K562 (cell line): ENCODE measurements at regions not wholly inside any gene's neighbourhood (a gene's known extent, or its start where the extent isn't known, plus 50 kb on each side); places are given as distances from the start of the nearest gene placed in this dataset.

Experiments
- ATAC-seq: fragments of 200-7000 bp; cut with Tn5 transposase; 3 replicates; pipeline ENCODE4 v1.9.1; 2020; ENCODE audit warnings: moderate library complexity
- BruUV-seq: library from RNA; stranded (reverse); fragments of 400-500 nt; replicated peaks from 2 replicates; lab custom pipeline; 2021; lab: Mats Ljungman, UMichigan
- CTCF ChIA-PET: fragments of 300-600 bp; formaldehyde crosslinking; extraction: SDS; loops from one replicate; lab custom pipeline; 2021; ENCODE audit warnings: low intra/inter-chr PET ratio; lab: Yijun Ruan, JAX
- POLR2A ChIA-PET: fragments of 300-600, 350-650 bp; sonication (Branson Sonifier 250); formaldehyde crosslinking; extraction: SDS; loops from one replicate; lab custom pipeline; 2021; ENCODE audit warnings: antibody characterized with exemption, inconsistent platforms; lab: Yijun Ruan, JAX
- DNase-seq, 4 experiments: peaks; one replicate each; pipeline versions ENCODE4 v3.0.0 to v3.0.0-alpha.2; 2011 to 2018; ENCODE audit warnings: low spot score in 3 of 4, mixed read lengths in 3 of 4; ENCODE audit errors: extremely low read depth in 1 of 4
- FAIRE-seq: peaks from 2 replicates; lab custom pipeline; 2011; peaks lifted over from hg19 to GRCh38; lab: Jason Lieb, UNC
- H2AFZ ChIP-seq: 2 replicates; pipeline ENCODE4 v1.6.0; 2011; ENCODE audit warnings: low read depth, low read length, control low read depth, inconsistent platforms
- H3K27ac ChIP-seq: fragments of 200-600 bp; 3 replicates; pipeline ENCODE4 v1.8.0; 2011; ENCODE audit warnings: low read depth, mild to moderate bottlenecking, control low read depth, inconsistent platforms, low read length, moderate library complexity, mixed read lengths; ENCODE audit errors: extremely low read depth
- H3K27me3 ChIP-seq, 2 experiments: fragments of 300-600 bp in 1 of 2; 2 replicates in 1 of 2; 3 replicates in 1 of 2; pipeline versions ENCODE4 v1.6.0 to v1.8.0; 2011; ENCODE audit warnings: inconsistent platforms in 2 of 2, low read length in 2 of 2, mild to moderate bottlenecking in 1 of 2, mixed read lengths in 1 of 2, moderate library complexity in 1 of 2; ENCODE audit not compliant: control insufficient read depth in 2 of 2, insufficient read depth in 2 of 2
- H3K36me3 ChIP-seq: fragments of 300-600 bp; 3 replicates; pipeline ENCODE4 v1.8.0; 2011; ENCODE audit warnings: mild to moderate bottlenecking, low read length, inconsistent platforms; ENCODE audit not compliant: control insufficient read depth, insufficient read depth
- H3K4me1 ChIP-seq, 2 experiments: fragments of 200-600 bp in 1 of 2; replicated peaks in 1 of 2; 2 replicates in 1 of 2; 3 replicates in 1 of 2; pipeline versions ENCODE4 v1.5.1 to v1.8.0; 2011; ENCODE audit warnings: inconsistent platforms in 2 of 2, low read length in 2 of 2, mild to moderate bottlenecking in 1 of 2, mixed read lengths in 1 of 2, moderate library complexity in 1 of 2; ENCODE audit not compliant: control insufficient read depth in 2 of 2, insufficient read depth in 2 of 2
- H3K4me2 ChIP-seq: 2 replicates; pipeline ENCODE4 v1.6.1; 2011; ENCODE audit warnings: low read length, control low read depth, inconsistent platforms, mixed read lengths; ENCODE audit not compliant: insufficient read depth
- H3K4me3 ChIP-seq: fragments of 200-600 bp; sonication (generic), shearing (Covaris generic); 2 replicates; pipeline ENCODE4 v1.5.1; 2016; ENCODE audit warnings: control low read depth, inconsistent platforms
- H3K79me2 ChIP-seq: fragments of 200-600 bp; 3 replicates; pipeline ENCODE4 v1.8.0; 2011; ENCODE audit warnings: low read length, inconsistent platforms; ENCODE audit not compliant: control insufficient read depth, insufficient read depth
- H3K9ac ChIP-seq, 2 experiments: 2 replicates each; pipeline versions ENCODE4 v1.6.0 to v1.6.1; 2011; ENCODE audit warnings: low read depth in 2 of 2, low read length in 2 of 2, control low read depth in 1 of 2, inconsistent platforms in 1 of 2, mild to moderate bottlenecking in 1 of 2, mixed read lengths in 1 of 2; ENCODE audit not compliant: insufficient read depth in 1 of 2
- H3K9me1 ChIP-seq: one replicate; pipeline ENCODE4 v1.6.0; 2011; ENCODE audit warnings: inconsistent platforms, mild to moderate bottlenecking, low read length, moderate library complexity; ENCODE audit not compliant: control insufficient read depth, insufficient read depth
- H3K9me3 ChIP-seq: replicated peaks from 2 replicates; pipeline ENCODE4 v1.5.1; 2011; ENCODE audit warnings: low read depth, low read length, inconsistent platforms; ENCODE audit not compliant: control insufficient read depth, insufficient read depth
- H4K20me1 ChIP-seq: replicated peaks from 2 replicates; pipeline ENCODE4 v1.6.1; 2011; ENCODE audit warnings: low read length, inconsistent platforms, mixed read lengths; ENCODE audit not compliant: control insufficient read depth, insufficient read depth
- AFF4 ChIP-seq: sonication (generic); formaldehyde crosslinking; IDR thresholded peaks from 2 replicates; pipeline ENCODE4 v1.8.0; 2023; ENCODE audit warnings: mild to moderate bottlenecking, missing genetic modification reagents
- ATF1 ChIP-seq, 2 experiments: fragments of 450-650 bp in 1 of 2; IDR thresholded peaks; 2 replicates each; pipeline ENCODE4 v1.6.1; 2016; ENCODE audit warnings: missing compliant biosample characterization in 1 of 2, missing genetic modification characterization in 1 of 2
- CEBPB ChIP-seq: fragments of 450-650 bp; IDR thresholded peaks from 2 replicates; pipeline ENCODE4 v1.6.1; 2016; ENCODE audit warnings: missing genetic modification characterization, missing compliant biosample characterization
- EGR1 ChIP-seq: fragments of 450-650 bp; conservative IDR thresholded peaks from 2 replicates; pipeline ENCODE4 v1.6.1; 2017; ENCODE audit warnings: mild to moderate bottlenecking
- FOSL1 ChIP-seq: fragments of 200-800 bp; sonication (Bioruptor generic); conservative IDR thresholded peaks from 2 replicates; pipeline ENCODE4 v1.6.1; 2016; ENCODE audit warnings: missing genetic modification characterization, missing compliant biosample characterization
- JUN ChIP-seq, 2 experiments: sonication (generic) in 1 of 2; formaldehyde crosslinking in 1 of 2; IDR thresholded peaks; 2 replicates each; pipeline versions ENCODE4 v1.6.1 to v1.8.0; 2012 to 2022; ENCODE audit warnings: borderline replicate concordance in 2 of 2, mild to moderate bottlenecking in 2 of 2, improper control_type of control experiment in 1 of 2, low read depth in 1 of 2, low read length in 1 of 2, missing genetic modification reagents in 1 of 2
- KAT7 ChIP-seq: sonication (generic); formaldehyde crosslinking; IDR thresholded peaks from 2 replicates; pipeline ENCODE4 v1.8.0; 2022; ENCODE audit warnings: missing genetic modification reagents, mild to moderate bottlenecking, borderline replicate concordance
- POLR3A ChIP-seq: IDR thresholded peaks from 2 replicates; pipeline ENCODE4 v1.6.1; 2011; ENCODE audit warnings: borderline replicate concordance, mild to moderate bottlenecking, moderate library complexity; ENCODE audit not compliant: insufficient read length, insufficient read depth; ENCODE audit errors: extremely low read depth
- PURB ChIP-seq: sonication (generic); formaldehyde crosslinking; IDR thresholded peaks from 2 replicates; pipeline ENCODE4 v1.9.0; 2021; ENCODE audit warnings: low read depth, mild to moderate bottlenecking, missing genetic modification reagents
- RBM25 ChIP-seq: fragments of 200-400 bp; formaldehyde crosslinking; IDR thresholded peaks from 2 replicates; pipeline ENCODE4 v1.6.1; 2018; ENCODE audit warnings: low read length, low read depth, moderate library complexity; ENCODE audit not compliant: severe bottlenecking
- SREBF1 ChIP-seq: fragments of 150-350 bp; IDR thresholded peaks from 2 replicates; pipeline ENCODE4 v1.6.1; 2014; ENCODE audit warnings: antibody characterized with exemption, low read depth, low read length, borderline replicate concordance
- XRCC4 ChIP-seq: IDR thresholded peaks from one replicate; pipeline ENCODE4 v1.6.1; 2011; ENCODE audit not compliant: insufficient read depth, insufficient read length; ENCODE audit errors: extremely low read depth
- ZFP36 ChIP-seq: fragments of 150-350 bp; IDR thresholded peaks from 2 replicates; pipeline ENCODE4 v1.6.1; 2018; ENCODE audit warnings: low read length, low read depth; ENCODE audit not compliant: partially characterized antibody
- ZNF12 ChIP-seq: sonication (generic); formaldehyde crosslinking; IDR thresholded peaks from 2 replicates; pipeline ENCODE4 v1.4.0; 2020; ENCODE audit warnings: mild to moderate bottlenecking, missing genetic modification reagents
- ZNF212 ChIP-seq: fragments of 450-650 bp; formaldehyde crosslinking; IDR thresholded peaks from 2 replicates; pipeline ENCODE4 v1.4.0; 2020; ENCODE audit warnings: mild to moderate bottlenecking
- ZNF695 ChIP-seq: fragments of 450-650 bp; formaldehyde crosslinking; IDR thresholded peaks from 2 replicates; pipeline ENCODE4 v1.4.0; 2020; ENCODE audit warnings: mild to moderate bottlenecking, moderate library complexity
- WGBS: fragments of 100-300 bp; shearing (Covaris generic); methylation state at CpG from one replicate; pipeline ENCODE4 v1.1.6; 2016; ENCODE audit warnings: low coverage, mixed read lengths; ENCODE audit not compliant: insufficient coverage; ENCODE audit errors: missing lambda C conversion rate; 5-methylcytosine and 5-hydroxymethylcytosine counted together
- in situ Hi-C: fragments of 300-500 bp; cut with MboI; formaldehyde crosslinking; loops from 4 replicates; pipeline ENCODE4 v1.15.0; 2018; ENCODE audit warnings: inconsistent platforms, mixed read lengths
- intact Hi-C: fragments of 100-400 bp; cut with micrococcal nuclease; formaldehyde crosslinking; loops from 2 replicates; pipeline ENCODE4 v1.14.2; 2022
- TF ChIP-seq, protein P1 (sequence below): fragments of 250-450 bp; sonication (Bioruptor Pico); IDR thresholded peaks from 2 replicates; pipeline ENCODE4 v1.4.0; 2020; ENCODE audit warnings: mild to moderate bottlenecking

DNA sequence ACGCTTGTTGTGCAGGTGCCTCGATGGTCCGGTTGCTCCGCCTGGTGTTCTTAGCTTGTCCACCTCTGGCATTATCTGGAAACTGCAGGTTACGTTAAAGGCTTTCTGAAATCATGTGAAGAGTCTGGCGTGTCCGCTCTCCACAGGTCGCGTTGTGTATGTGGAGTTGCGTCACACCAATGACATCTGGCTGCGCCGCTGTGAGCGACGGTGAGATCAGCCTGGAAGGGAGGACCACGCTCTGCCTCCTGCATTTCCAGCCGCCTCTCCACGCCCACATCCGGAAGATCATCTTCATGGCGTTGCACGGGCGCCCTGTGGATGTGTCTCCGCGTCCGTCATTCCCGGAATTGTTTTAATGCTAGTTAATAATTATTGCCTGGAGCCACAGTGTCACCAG lies 50.6 kb upstream of the GALNT9 start (continued):
- 0 out of 2 replicates have a peak, but pooled peaks have one; percentile 19 for TF ChIP-seq JUN (IDR thresholded peaks at IDR 0.05; ENCODE audit: borderline replicate concordance, low read depth, low read length)
- TF ChIP-seq JUN (CRISPR knock-in tag; IDR thresholded peaks at IDR 0.05; ENCODE audit: borderline replicate concordance) = no peak
- no peak for TF ChIP-seq ATF1 (CRISPR knock-in tag; IDR thresholded peaks at IDR 0.05)
- TF ChIP-seq ATF1 (tag; IDR thresholded peaks at IDR 0.05) = 0 out of 2 replicates have a peak, but pooled peaks have one; percentile 43
- TF ChIP-seq FOSL1 (tag) = 0 out of 2 replicates have a peak, but pooled peaks have one; percentile 18
- TF ChIP-seq CEBPB (tag) = peak; percentile 69

DNA sequence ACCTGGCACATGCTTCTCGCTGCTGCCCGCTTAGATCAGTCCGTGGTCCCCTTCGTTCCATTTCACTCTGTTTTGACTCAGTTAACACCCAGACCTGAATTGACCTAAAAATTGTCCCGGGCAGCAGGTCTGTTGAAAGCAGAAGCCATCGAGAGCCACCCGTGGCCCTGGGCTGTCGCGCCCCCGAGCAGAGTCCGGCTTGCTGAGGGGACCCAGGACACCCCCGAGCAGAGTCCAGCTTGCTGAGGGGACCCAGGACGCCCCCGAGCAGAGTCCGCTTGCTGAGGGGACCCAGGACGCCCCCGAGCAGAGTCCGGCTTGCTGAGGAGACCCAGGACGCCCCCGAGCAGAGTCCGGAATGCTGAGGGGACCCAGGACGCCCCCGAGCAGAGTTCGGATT lies 50.2 kb upstream of the GALNT9 start:
- H3K36me3 ChIP-seq = no peaks in the 10 kb centered on the region
- peaks cover 19 to 62% of the 10 kb centered on the region in 2 experiments for H3K27me3 ChIP-seq
- ATAC-seq (no peak), DNase-seq (no peak), FAIRE-seq (no peak)
- no TSS peak for BruUV-seq
- in situ Hi-C loops = no loop called here
- intact Hi-C loops = no loop called here
- no peak overlapping the region for H3K27ac ChIP-seq
- H2AFZ ChIP-seq = no peak overlapping the region
- H3K9me1 ChIP-seq = no peaks in the 10 kb centered on the region
- H3K4me3 ChIP-seq = no peak overlapping the region
- WGBS = 4% methylated on average over 24 of the region's 24 CpGs
- no peaks in the 10 kb centered on the region for H4K20me1 ChIP-seq
- ChIA-PET CTCF (no interaction called here), POLR2A (interaction anchor here (0.7 kb wide), 1 partner anchor 10 kb away, joined by 3 read pairs; no protein-coding TSS in a partner anchor)
- H3K9me3 ChIP-seq = no peaks in the 10 kb centered on the region
- H3K4me1 ChIP-seq = no peaks in the 10 kb centered on the region; a peak in 1 of 5 replicates
- no peak overlapping the region for H3K4me2 ChIP-seq
- no peak overlapping the region for H3K9ac ChIP-seq
- H3K79me2 ChIP-seq = no peaks in the 10 kb centered on the region
- TF ChIP-seq POLR3A = no peak
- TF ChIP-seq ZFP36 = no peak
- TF ChIP-seq, protein P1, sequence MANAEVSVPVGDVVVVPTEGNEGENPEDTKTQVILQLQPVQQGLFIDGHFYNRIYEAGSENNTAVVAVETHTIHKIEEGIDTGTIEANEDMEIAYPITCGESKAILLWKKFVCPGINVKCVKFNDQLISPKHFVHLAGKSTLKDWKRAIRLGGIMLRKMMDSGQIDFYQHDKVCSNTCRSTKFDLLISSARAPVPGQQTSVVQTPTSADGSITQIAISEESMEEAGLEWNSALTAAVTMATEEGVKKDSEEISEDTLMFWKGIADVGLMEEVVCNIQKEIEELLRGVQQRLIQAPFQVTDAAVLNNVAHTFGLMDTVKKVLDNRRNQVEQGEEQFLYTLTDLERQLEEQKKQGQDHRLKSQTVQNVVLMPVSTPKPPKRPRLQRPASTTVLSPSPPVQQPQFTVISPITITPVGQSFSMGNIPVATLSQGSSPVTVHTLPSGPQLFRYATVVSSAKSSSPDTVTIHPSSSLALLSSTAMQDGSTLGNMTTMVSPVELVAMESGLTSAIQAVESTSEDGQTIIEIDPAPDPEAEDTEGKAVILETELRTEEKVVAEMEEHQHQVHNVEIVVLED = no peak
- TF ChIP-seq PURB (CRISPR knock-in tag) = no peak
- no peak for TF ChIP-seq KAT7 (CRISPR knock-in tag)
- no peak for TF ChIP-seq ZNF212
- TF ChIP-seq AFF4 (CRISPR knock-in tag) = no peak
- TF ChIP-seq RBM25 = no peak
- TF ChIP-seq ZNF12 (CRISPR knock-in tag) = no peak
- TF ChIP-seq XRCC4 = no peak
- no peak for TF ChIP-seq EGR1
- TF ChIP-seq ZNF695 (CRISPR knock-in tag) = no peak
- TF ChIP-seq SREBF1 = no peak
